Bronchial epithelial cell (primary cell): ENCODE measurements at regions not wholly inside any gene's neighbourhood (a gene's known extent, or its start where the extent isn't known, plus 50 kb on each side); places are given as distances from the start of the nearest gene placed in this dataset.
A peak's percentile ranks its signal among the peaks of the same experiment; 100 is the strongest.

Experiments
- DNase-seq: peaks from one replicate; pipeline ENCODE4 v3.0.0-alpha.2; 2010; ENCODE audit warnings: low read depth
- FAIRE-seq: peaks from 2 replicates; lab custom pipeline; 2011; peaks lifted over from hg19 to GRCh38; lab: Jason Lieb, UNC
- H3K27me3 ChIP-seq: 2 replicates; pipeline ENCODE4 v1.5.1; 2011; ENCODE audit warnings: low read length; ENCODE audit not compliant: control insufficient read depth, insufficient read depth
- H3K36me3 ChIP-seq: 2 replicates; pipeline ENCODE4 v1.5.1; 2011; ENCODE audit warnings: low read length; ENCODE audit not compliant: control insufficient read depth, insufficient read depth
- H3K4me3 ChIP-seq: 2 replicates; pipeline ENCODE4 v1.5.1; 2011; ENCODE audit warnings: mild to moderate bottlenecking, low read depth, low read length, control low read depth
- CTCF ChIP-seq: IDR thresholded peaks from 2 replicates; pipeline ENCODE4 v1.5.1; 2011; ENCODE audit warnings: mild to moderate bottlenecking, moderate library complexity, low read length, control low read depth, inconsistent platforms; ENCODE audit not compliant: insufficient read depth, severe bottlenecking

- TF ChIP-seq CTCF: no peak
- no peak for FAIRE-seq
- no peaks in the 10 kb centered on the region for H3K27me3 ChIP-seq
- H3K4me3 ChIP-seq: no peak overlapping the region
- no peak for DNase-seq
- no peaks in the 10 kb centered on the region for H3K36me3 ChIP-seq
Measured at GRCh38 chr16:52229471-52229870, 317.5 kb downstream of the TOX3 start.

DNA sequence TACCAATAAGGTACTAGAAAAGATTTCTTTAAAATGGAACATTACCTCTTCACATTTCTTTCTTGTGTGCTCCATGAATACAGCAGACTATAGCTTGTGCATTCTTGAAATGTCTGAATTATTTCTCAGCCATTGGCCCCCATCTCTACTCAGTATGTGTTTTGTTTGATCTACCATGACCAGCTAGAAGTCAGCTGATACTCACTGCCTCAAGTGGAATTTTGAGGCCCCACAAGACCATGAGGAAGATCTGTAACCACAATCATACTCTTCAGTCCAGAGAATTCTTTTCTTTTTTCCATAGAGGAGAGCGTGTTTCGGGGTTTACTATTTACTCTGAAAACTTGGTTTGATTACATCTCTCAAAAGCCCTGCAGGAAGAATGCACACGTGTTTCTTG is 319.1 kb downstream of the TOX3 start:
- H3K36me3 ChIP-seq: no peaks in the 10 kb centered on the region
- DNase-seq (no peak), FAIRE-seq (no peak)
- no peak overlapping the region for H3K4me3 ChIP-seq
- no peaks in the 10 kb centered on the region for H3K27me3 ChIP-seq
- no peak for TF ChIP-seq CTCF

DNA sequence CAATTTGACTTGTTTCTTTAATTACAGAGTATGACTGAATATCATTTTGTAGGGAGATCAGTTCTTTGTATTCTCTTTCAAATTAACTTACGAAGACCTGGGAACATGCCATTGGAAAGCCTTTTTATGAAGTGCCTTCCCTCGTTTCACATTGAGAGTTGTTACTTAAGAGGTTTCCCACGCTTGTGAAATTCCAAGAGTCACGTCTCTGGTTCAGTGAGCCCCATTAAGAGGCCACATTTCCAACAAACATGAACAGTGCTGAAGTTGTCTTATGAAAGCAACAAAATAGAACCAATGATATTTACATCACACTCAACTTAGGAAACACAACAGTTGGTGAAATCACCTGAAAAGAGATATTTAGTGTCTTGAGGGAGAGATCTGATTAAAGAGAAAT is 334.1 kb downstream of the TOX3 start:
- FAIRE-seq (no peak), DNase-seq (no peak)
- no peak for TF ChIP-seq CTCF
- Histone ChIP-seq H3K36me3 (no peaks in the 10 kb centered on the region), H3K27me3 (no peaks in the 10 kb centered on the region), H3K4me3 (no peak overlapping the region)

- no peak for DNase-seq
- FAIRE-seq: no peak
- no peaks in the 10 kb centered on the region for H3K27me3 ChIP-seq
- no peak overlapping the region for H3K4me3 ChIP-seq
- H3K36me3 ChIP-seq: no peaks in the 10 kb centered on the region
- TF ChIP-seq CTCF: no peak
Measured at GRCh38 chr16:52209227-52209626, 337.7 kb downstream of the TOX3 start.

GRCh38 chr16:52203096-52203495 is 343.8 kb downstream of the TOX3 start:
- Histone ChIP-seq H3K27me3 (no peaks in the 10 kb centered on the region), H3K36me3 (no peaks in the 10 kb centered on the region), H3K4me3 (no peak overlapping the region)
- DNase-seq (peak; percentile 68), FAIRE-seq (no peak)
- no peak for TF ChIP-seq CTCF

DNA sequence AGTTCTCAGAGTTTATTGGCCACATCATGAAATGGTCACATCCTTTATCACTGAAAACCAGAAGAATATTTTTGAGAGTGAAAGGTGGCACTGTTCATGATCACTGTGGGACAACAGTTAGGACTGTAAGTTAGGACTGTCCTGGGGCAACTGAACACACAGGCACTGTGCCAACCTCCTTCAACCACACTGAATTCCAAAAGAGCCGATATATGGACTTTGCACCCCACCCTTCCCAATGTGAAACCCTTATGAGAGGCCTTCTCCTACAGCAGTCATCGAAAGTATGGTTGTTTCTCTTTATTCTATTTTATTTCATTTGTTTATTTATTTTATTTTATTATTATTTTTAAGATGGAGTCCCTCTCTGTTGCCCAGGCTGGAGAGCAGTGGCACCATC is 353.5 kb downstream of the TOX3 start:
- H3K36me3 ChIP-seq: no peaks in the 10 kb centered on the region
- no peak overlapping the region for H3K4me3 ChIP-seq
- FAIRE-seq (no peak), DNase-seq (no peak)
- no peaks in the 10 kb centered on the region for H3K27me3 ChIP-seq
- no peak for TF ChIP-seq CTCF
